Activated T-helper 17 cell treated with anti-CD3 and anti-CD28 coated beads, Interleukin-2, amount 50 U/mL, for 72 hours (primary cell): ENCODE measurements at regions not wholly inside any gene's neighbourhood (a gene's known extent, or its start where the extent isn't known, plus 50 kb on each side); places are given as distances from the start of the nearest gene placed in this dataset.
"Not testable (repeated sequence)": the region's sequence is repeated elsewhere in the genome, so short reads cannot be mapped to it uniquely, and the experiment has no call there.

Experiments used
- ATAC-seq: fragments of 150-1000 bp; cut with Tn5 transposase; replicated peaks from 2 replicates; pipeline ENCODE4 v1.10.0; 2021; ENCODE audit warnings: mild to moderate bottlenecking, moderate library complexity
- H3K27ac Mint-ChIP-seq: one replicate; pipeline ENCODE4 v1.8.0; 2022; ENCODE audit warnings: mixed read lengths
- H3K27me3 Mint-ChIP-seq: one replicate; pipeline ENCODE4 v1.8.0; 2022; ENCODE audit warnings: mixed read lengths
- H3K36me3 Mint-ChIP-seq: one replicate; pipeline ENCODE4 v1.8.0; 2022; ENCODE audit warnings: low read depth, mild to moderate bottlenecking, mixed read lengths
- H3K4me1 Mint-ChIP-seq: one replicate; pipeline ENCODE4 v1.8.0; 2022; ENCODE audit warnings: mixed read lengths
- H3K4me3 Mint-ChIP-seq: one replicate; pipeline ENCODE4 v1.8.0; 2022; ENCODE audit warnings: mild to moderate bottlenecking, mixed read lengths
- H3K9me3 Mint-ChIP-seq: one replicate; pipeline ENCODE4 v1.8.0; 2022; ENCODE audit warnings: mixed read lengths

DNA sequence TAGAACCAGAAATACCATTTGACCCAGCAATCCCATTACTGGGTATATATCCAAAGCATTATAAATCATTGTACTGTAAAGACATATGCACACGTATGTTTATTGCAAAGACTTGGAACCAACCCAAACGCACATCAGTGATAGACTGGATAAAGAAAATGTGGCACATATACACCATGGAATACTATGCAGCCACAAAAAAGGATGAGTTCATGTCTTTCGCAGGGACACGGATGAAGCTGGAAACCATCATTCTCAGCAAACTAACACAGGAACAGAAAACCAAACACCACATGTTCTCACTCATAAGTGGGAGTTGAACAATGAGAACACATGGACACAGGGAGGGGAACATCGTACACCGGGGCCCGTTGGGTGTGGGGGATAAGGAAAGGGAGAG is 242.2 kb downstream of the ACTR3 start:
- not testable (repeated sequence) for ATAC-seq, H3K36me3 Mint-ChIP-seq, H3K4me1 Mint-ChIP-seq, H3K27ac Mint-ChIP-seq, H3K9me3 Mint-ChIP-seq, H3K4me3 Mint-ChIP-seq
- H3K27me3 Mint-ChIP-seq: peaks cover 14% of the 10 kb centered on the region

DNA sequence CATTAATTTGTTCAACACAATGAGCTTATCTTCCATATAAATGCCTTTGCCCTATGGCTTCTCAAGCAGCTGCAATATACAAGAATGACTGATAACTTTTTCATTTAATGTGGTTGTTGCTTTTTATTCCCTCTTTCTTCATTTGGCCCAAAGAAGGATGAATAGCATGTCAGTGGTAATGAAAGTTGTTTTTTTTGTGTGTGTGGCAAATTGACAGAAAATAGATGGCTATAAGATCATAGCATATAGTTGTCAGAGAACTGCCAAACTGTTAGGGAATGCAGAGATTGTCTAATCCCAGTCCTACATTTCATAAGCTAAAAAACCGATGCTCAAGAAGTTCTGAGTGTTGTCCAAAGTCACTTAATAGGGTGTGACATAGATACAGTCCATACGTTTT is 244.3 kb downstream of the ACTR3 start:
- Mint-ChIP-seq H3K27ac (no peak overlapping the region), H3K9me3 (no peaks in the 10 kb centered on the region), H3K36me3 (no peaks in the 10 kb centered on the region), H3K27me3 (peaks cover 3% of the 10 kb centered on the region), H3K4me1 (no peaks in the 10 kb centered on the region), H3K4me3 (no peak overlapping the region)
- ATAC-seq: no peak

DNA sequence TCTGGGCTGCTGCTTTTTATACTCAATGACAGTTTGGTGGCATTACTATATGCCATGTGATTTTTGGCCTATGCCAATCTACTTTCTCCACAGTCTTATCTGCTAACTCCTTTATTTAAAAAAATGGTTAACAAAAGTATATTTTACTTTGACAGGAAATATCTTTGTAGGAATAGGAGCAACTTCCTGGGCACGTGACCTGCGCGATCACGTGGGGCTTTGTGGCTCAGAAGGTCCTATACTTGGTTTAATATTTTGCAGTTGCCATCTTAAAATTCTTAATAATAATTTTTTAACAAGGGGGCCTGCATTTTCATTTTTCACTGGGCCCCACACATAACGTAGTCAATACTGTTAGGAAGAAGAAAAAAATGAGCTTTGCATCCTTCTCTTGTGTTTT is 249.7 kb downstream of the ACTR3 start:
- Mint-ChIP-seq H3K36me3 (no peaks in the 10 kb centered on the region), H3K4me3 (no peak overlapping the region), H3K9me3 (no peaks in the 10 kb centered on the region)

DNA sequence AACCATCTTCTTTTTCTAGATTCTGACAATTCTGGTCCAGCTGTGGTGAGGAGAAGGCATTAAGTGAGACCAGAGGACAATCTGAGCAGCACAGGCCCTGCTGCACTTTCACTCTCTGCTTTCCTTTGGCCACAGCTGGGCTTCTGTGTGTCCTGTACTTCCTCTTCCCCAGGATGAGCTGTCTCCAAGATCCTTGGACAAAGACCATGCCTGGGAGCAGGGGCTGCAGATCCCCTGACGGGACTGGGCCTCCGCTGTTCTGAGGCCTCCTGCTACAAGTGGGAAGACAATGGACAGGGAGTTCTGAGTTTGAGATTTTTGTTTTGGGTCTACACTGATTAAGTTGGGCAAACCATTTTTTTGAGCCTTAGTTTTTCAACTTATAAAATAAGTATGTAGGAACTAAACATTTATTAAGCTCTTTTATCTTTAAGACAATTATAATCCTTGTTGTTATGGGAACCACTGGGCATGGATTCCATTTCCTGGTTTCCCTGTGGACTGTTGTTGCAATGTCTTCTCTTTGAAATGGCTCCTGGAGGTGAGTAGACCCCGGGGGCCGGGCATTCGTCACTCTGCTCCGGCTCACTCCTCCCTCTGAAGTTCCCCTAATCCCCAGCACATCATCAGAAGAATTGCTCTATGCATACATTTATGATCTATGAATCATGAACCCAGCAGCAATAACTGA is 266.6 kb downstream of the ACTR3 start:
- Mint-ChIP-seq H3K27me3 (peaks cover 20% of the 10 kb centered on the region), H3K4me3 (no peak overlapping the region), H3K9me3 (no peaks in the 10 kb centered on the region)

More for the DNA sequence above, 249.7 kb downstream of the ACTR3 start:
- Mint-ChIP-seq H3K4me1 (no peaks in the 10 kb centered on the region), H3K27ac (no peak overlapping the region), H3K27me3 (peaks cover 12% of the 10 kb centered on the region)
- no peak for ATAC-seq

DNA sequence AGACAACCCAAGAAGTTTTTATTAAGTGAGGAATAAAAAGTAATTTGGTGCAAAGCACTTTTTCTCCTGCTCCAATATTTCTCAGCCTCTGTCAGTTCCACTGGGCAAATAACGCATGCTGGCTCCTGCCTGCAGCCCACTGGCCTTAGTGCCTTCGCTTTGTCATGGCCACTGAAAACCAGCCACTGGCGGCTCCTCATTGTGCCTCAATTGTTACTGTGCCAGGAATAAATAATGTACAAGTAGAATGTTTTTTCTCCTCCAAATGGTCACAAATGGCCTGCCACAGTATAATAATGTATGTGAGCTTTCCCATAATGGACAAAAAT is 267.1 kb downstream of the ACTR3 start:
- Mint-ChIP-seq H3K27ac (no peak overlapping the region), H3K9me3 (no peaks in the 10 kb centered on the region)
- ATAC-seq: no peak

More for the DNA sequence above, 266.6 kb downstream of the ACTR3 start:
- no peaks in the 10 kb centered on the region for H3K36me3 Mint-ChIP-seq
- no peak overlapping the region for H3K27ac Mint-ChIP-seq
- no peaks in the 10 kb centered on the region for H3K4me1 Mint-ChIP-seq
- no peak for ATAC-seq

DNA sequence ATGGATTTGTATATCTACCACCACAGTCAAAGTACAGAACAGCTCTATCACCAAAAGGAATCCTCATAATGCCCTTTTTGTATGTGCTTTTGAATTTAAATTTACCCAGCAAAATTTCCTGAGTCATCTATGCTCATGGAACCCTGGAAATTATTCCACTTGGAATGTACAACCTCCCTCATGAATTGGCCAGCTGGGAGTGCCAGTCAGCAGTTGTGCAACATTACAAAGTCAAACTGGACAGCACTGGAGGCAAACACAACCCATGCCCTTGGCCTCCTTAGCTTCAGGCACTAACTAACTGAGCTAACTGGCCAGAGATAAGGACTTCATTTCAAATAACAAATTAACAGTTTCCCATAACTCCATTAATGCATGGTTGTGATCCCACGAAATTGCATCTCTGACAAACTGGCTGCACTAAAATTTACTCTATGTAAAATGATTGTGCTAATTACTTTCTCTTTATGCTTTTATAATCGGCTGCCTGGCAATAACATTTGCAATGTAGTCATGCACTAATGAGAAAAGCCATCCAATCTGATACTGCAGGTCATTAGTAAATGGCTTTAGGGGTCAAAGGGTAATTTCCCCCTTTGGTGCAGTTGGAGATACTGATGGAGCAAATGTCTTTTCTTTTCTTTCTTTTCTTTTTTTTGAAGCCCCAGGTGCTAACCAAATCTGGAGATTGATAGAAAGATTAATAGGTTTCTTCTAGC is 270.5 kb downstream of the ACTR3 start:
- Mint-ChIP-seq H3K9me3 (no peaks in the 10 kb centered on the region), H3K27me3 (peaks cover 19% of the 10 kb centered on the region), H3K4me3 (no peak overlapping the region), H3K4me1 (no peaks in the 10 kb centered on the region), H3K36me3 (no peaks in the 10 kb centered on the region), H3K27ac (no peak overlapping the region)
- ATAC-seq: no peak

More for the DNA sequence above, 267.1 kb downstream of the ACTR3 start:
- Mint-ChIP-seq H3K27me3 (peaks cover 20% of the 10 kb centered on the region), H3K4me3 (no peak overlapping the region), H3K36me3 (no peaks in the 10 kb centered on the region), H3K4me1 (no peaks in the 10 kb centered on the region)

DNA sequence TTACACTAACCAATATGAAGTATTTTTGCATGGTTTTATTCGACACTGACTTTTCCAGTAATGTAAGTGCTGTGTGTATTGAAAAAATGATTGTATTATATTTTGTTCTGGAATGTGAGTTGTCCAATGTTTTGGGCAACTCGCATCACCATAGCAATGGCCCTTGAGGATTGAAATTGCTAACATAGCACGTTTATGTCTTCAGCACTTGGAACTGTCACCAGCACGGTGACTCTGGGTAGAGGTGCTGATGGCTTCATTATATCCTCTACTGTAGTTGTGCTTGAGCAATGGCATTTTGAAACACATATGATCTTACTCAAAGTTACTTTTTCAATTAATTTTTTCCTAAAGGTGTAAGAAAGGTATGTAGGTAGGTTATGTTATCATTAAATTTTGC is 271.5 kb downstream of the ACTR3 start:
- Mint-ChIP-seq H3K27ac (no peak overlapping the region), H3K4me1 (no peaks in the 10 kb centered on the region), H3K4me3 (no peak overlapping the region), H3K9me3 (peaks cover 3% of the 10 kb centered on the region), H3K27me3 (peaks cover 18% of the 10 kb centered on the region), H3K36me3 (no peaks in the 10 kb centered on the region)
- no peak for ATAC-seq

DNA sequence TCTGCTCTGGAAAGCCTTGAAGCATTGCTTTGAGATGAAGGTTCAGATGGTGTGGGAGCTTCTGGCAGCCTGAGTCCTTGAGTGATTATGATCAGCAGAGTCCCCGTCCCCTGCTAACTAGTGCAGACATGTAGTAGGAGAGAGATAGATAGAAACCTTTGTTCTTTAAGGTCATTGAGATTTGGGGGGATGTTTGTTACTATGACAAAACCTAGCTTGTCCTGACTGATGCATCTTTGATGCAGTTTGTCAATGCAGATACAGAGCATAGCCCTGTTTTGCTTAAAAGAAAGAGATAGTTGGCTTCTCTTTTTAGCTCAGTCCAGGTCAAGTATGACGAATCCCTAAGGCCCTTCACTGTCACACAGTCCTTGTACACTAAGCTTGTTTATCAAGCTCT is 274.6 kb upstream of the DPP10 start:
- Mint-ChIP-seq H3K27me3 (peaks cover 19% of the 10 kb centered on the region), H3K4me1 (no peaks in the 10 kb centered on the region), H3K36me3 (no peaks in the 10 kb centered on the region), H3K9me3 (peaks cover 6% of the 10 kb centered on the region), H3K4me3 (no peak overlapping the region), H3K27ac (no peak overlapping the region)
- no peak for ATAC-seq

DNA sequence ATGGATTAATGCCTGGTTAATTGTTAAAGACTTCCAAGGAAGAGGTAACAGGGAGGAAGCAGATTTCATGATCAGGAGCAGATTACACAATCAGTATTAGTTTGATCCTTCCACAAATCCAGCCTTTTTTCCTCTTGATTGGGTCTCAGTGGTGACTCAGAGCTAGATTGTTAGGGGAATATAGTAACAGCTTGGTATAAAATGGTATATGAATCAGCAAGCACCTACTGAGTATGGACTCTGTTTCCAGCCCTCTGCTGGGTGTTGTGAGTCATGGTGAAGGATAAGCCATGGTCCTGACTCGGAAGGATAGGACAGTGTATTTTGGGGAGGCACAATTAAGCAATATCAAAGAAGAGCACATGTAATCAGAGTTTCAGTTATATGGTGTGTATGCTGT is 272.4 kb upstream of the DPP10 start:
- Mint-ChIP-seq H3K4me1 (no peaks in the 10 kb centered on the region), H3K9me3 (peaks cover 6% of the 10 kb centered on the region), H3K4me3 (no peak overlapping the region), H3K36me3 (no peaks in the 10 kb centered on the region), H3K27ac (no peak overlapping the region), H3K27me3 (peaks cover 19% of the 10 kb centered on the region)
- no peak for ATAC-seq

DNA sequence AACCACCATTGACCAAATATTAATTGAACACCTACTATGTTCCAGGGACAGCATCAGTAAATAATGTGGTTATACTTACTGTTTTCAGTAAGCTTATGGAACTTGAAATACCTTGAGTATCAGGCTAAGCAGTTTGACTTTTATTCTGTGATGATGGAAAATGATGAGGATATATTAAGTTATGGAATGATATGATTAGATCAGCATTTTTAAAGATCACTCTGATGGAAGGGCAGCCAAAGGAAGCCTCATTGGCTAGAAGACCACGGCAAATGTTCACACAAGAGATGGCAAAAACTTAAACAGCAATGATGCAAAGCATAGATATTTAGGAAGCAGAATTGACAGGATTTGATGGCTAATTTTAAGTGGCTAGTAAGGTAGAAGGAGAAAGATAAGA is 266.9 kb upstream of the DPP10 start:
- no peak for ATAC-seq
- Mint-ChIP-seq H3K9me3 (no peaks in the 10 kb centered on the region), H3K4me1 (no peaks in the 10 kb centered on the region), H3K27ac (no peak overlapping the region), H3K4me3 (no peak overlapping the region), H3K36me3 (no peaks in the 10 kb centered on the region), H3K27me3 (peaks cover 22% of the 10 kb centered on the region)

DNA sequence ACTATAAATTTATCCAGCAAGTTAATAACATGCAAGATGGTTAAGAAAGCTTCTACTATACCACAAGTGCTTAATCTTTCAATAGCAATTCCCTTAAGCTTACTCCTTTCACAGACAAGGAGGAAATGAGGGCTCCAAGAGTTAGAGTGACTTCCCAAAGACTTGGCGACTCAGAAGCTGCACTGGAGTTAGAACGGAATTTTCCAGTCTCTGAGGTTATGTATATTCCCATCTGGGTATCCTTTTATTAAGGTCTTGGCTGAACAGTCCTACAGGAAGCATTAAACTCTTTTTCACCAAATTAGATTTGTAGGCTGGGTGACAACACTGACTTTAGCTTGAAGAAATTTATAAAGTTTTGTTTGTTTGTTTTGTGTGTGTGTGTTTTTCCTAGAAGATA is 256.9 kb upstream of the DPP10 start:
- Mint-ChIP-seq H3K4me3 (no peak overlapping the region), H3K27ac (no peak overlapping the region)
- ATAC-seq: no peak

DNA sequence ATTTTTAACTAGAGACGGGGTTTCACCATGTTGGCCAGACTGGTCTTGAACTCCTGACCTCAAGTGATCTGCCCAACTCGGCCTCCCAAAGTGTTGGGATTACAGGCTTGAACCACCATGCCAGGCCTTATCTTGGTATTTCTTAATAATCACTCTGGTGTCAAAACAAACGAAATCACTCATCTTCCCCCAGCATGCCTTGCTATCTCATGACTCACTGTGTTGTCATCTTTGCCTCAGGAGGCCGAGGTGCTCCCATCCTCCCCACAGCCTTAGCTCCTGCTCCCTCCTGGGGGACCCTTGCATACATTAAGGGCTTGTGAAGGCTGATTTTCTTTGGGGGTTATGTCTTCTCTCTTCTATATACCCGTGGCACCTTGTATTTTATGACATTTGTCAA is 250.1 kb upstream of the DPP10 start:
- Mint-ChIP-seq H3K27ac (no peak overlapping the region), H3K4me1 (no peaks in the 10 kb centered on the region), H3K36me3 (no peaks in the 10 kb centered on the region), H3K9me3 (no peaks in the 10 kb centered on the region), H3K4me3 (no peak overlapping the region), H3K27me3 (peaks cover 7% of the 10 kb centered on the region)
- ATAC-seq: no peak

More for the DNA sequence above, 256.9 kb upstream of the DPP10 start:
- Mint-ChIP-seq H3K4me1 (no peaks in the 10 kb centered on the region), H3K9me3 (no peaks in the 10 kb centered on the region), H3K27me3 (peaks cover 18% of the 10 kb centered on the region), H3K36me3 (no peaks in the 10 kb centered on the region)

DNA sequence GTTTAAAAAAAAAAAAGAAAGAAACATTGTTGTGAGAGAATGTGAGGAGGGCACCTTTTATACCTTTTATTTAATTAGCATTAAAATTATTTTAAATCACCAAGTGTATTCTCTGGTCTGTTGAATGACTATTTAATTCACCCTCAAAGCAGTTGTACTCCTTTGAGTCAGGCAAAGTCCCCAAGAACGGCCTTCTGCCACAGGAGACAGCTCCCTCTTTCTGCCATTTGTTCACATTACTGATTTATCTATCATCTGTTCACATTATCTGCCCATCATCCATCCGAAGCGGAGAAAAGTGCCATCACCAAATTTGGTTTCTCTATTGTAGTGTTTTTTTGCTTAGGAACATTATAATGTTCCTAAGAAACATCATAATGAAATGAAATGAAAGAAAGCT is 240.7 kb upstream of the DPP10 start:
- Mint-ChIP-seq H3K27ac (no peak overlapping the region), H3K27me3 (peaks cover 12% of the 10 kb centered on the region), H3K9me3 (no peaks in the 10 kb centered on the region), H3K36me3 (no peaks in the 10 kb centered on the region), H3K4me3 (no peak overlapping the region), H3K4me1 (no peaks in the 10 kb centered on the region)
- ATAC-seq: no peak

DNA sequence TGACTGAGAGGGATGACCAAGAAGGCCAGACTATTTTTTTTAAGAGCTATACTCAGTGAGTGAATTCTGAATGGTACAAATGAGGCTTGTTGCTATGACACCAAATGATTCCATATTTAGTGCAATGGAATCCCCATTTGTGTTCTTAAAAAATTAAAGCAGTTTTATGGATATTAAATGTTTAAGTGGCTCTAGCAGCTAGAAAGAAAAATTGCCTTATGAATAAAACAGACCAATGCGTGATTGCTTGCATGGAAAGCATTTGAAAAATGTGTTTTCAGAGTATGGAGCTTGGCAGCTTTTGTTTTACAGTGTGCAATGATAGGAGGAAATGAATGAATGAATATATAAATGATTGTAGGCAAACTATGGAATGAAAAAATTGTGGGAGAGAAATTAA is 238.8 kb upstream of the DPP10 start:
- H3K27me3 Mint-ChIP-seq: peaks cover 21% of the 10 kb centered on the region
- no peak overlapping the region for H3K4me3 Mint-ChIP-seq
- H3K27ac Mint-ChIP-seq: no peak overlapping the region
- H3K36me3 Mint-ChIP-seq: no peaks in the 10 kb centered on the region
- no peaks in the 10 kb centered on the region for H3K4me1 Mint-ChIP-seq
- ATAC-seq: no peak
- H3K9me3 Mint-ChIP-seq: peaks cover 4% of the 10 kb centered on the region

DNA sequence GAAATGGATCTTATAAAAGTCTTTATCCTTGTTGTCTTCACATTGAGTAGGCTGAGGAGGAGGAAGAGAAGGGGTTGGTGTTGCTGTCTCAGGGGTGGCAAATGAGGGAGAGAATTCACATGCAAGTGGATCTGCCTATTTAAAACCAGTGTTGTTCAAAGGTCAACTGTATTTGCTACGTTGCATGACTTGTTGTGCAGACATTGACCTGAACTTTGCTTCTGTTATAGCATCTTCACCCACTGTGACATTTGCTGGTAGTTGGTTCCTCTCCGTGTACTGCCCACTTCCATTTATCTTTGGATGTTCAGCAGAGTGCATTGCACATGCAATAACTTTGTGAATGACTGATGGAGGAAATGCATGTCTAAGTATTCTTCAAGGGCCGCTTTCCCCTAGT is 228.6 kb upstream of the DPP10 start:
- Mint-ChIP-seq H3K4me1 (no peaks in the 10 kb centered on the region), H3K9me3 (no peaks in the 10 kb centered on the region), H3K27me3 (peaks cover 26% of the 10 kb centered on the region), H3K36me3 (no peaks in the 10 kb centered on the region), H3K27ac (no peak overlapping the region), H3K4me3 (no peak overlapping the region)
- no peak for ATAC-seq
